ENCODE measurements at regions not wholly inside any gene's neighbourhood (a gene's known extent, or its start where the extent isn't known, plus 50 kb on each side); places are given as distances from the start of the nearest gene placed in this dataset.

DNA sequence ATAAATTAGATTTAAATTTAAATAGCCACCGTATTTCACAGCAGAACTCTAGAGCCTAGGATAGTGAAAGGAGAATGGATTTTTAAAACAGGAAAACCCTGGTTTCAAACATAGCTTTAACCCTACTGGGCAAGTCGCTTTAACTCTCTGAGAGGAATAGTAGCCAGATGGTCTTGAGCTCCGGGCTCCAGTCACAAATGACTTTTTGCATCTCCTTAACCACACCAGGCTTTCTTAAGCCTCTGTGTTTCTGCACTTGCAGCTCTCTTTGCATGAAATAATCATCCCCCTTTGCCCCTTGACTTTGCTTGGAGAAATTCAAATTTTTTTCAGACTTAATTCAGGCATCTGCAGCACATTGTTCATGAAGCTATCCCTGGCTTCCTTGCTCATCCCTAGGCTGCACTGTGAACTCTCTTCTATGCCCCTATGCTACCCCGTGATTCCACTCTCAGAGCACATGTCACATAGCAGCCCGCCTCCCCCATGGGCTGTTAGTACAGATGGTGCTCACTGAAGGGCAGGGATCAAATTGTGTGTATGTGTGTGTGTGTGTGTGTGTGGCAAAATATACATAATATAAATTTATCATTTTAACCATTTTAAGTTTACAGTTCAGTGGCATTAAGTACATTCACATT is 68.8 kb upstream of the DAB1 start:
- TF ChIP-seq, protein P1, sequence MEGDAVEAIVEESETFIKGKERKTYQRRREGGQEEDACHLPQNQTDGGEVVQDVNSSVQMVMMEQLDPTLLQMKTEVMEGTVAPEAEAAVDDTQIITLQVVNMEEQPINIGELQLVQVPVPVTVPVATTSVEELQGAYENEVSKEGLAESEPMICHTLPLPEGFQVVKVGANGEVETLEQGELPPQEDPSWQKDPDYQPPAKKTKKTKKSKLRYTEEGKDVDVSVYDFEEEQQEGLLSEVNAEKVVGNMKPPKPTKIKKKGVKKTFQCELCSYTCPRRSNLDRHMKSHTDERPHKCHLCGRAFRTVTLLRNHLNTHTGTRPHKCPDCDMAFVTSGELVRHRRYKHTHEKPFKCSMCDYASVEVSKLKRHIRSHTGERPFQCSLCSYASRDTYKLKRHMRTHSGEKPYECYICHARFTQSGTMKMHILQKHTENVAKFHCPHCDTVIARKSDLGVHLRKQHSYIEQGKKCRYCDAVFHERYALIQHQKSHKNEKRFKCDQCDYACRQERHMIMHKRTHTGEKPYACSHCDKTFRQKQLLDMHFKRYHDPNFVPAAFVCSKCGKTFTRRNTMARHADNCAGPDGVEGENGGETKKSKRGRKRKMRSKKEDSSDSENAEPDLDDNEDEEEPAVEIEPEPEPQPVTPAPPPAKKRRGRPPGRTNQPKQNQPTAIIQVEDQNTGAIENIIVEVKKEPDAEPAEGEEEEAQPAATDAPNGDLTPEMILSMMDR (IDR thresholded peaks at IDR 0.05), result no peak
- TF ChIP-seq POLR2A (IDR thresholded peaks at IDR 0.05), result no peak

Data from Peyer's patch (tissue), 4 donors.